Right renal pelvis (tissue), 4 donors: ENCODE measurements at regions not wholly inside any gene's neighbourhood (a gene's known extent, or its start where the extent isn't known, plus 50 kb on each side); places are given as distances from the start of the nearest gene placed in this dataset.

ENCODE experiments used
- DNase-seq, 4 donors: peaks; one replicate each; pipeline ENCODE4 v3.0.0-alpha.2; 2013; ENCODE audit warnings: low read depth in 4 of 4, low spot score in 3 of 4, missing footprints in 1 of 4

DNA sequence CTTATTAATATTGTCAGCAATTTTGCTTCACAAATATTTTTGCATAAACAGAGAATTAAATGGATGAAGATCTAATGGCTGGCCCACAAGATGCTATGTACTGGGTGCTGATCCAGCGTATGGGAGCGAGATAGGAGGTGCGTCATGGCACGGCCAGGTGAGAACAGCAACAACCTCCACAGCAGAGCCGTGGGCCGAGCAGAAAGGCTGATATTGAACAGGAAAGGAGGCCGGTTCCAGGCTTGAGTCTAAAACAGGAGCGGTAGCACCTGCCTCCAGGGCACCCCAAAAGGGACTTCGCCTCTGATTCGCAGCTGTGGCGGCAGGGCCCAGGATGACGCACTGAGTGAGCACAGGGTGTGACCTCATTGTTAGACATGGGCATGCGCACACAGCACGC is 1502.1 kb downstream of the TBC1D22A start:
- DNase-seq: no peak

DNA sequence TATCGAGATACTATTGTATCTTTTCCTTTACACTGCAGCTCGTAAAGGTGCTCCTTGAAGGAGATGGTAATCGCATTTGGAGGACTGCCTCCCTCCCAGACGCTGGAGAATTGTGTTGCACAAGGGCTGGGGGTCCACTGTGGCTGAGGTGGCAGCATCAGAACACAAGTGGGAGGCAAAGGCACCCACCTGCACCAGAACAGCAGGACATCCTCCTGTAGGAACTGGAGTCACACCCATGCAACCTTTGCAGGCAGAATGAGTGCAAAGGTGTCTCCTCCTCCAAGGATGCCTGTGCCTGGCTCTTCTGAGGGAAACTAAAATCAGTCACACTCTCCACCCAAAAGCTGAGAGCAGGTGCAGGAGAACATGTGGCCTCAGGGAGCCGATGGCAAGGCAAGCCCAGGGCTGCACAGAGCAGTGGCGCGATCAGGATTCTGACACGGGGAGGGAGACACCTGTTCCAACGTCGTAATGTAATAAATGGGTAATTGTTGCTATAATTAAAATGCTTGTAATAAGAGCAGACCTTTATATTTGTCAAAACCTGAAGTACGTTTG is 1501.4 kb downstream of the TBC1D22A start:
- no peak for DNase-seq

DNA sequence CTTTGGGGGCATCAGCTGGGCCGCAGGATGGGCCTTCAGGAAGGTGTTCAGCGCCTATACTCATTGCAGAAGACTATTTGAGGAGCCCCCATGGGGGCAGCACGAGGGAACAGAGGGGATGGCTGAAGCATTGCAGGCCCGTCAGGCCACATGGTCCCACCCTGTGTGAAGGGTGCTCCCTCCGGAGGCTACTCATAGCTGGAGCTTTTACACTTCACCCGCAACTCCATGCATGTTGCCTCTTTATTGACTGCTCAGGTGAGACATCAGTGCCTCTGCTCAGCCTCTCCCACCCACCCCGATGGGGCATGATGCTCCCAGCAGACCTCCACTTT is 1500.9 kb downstream of the TBC1D22A start:
- DNase-seq: no peak

DNA sequence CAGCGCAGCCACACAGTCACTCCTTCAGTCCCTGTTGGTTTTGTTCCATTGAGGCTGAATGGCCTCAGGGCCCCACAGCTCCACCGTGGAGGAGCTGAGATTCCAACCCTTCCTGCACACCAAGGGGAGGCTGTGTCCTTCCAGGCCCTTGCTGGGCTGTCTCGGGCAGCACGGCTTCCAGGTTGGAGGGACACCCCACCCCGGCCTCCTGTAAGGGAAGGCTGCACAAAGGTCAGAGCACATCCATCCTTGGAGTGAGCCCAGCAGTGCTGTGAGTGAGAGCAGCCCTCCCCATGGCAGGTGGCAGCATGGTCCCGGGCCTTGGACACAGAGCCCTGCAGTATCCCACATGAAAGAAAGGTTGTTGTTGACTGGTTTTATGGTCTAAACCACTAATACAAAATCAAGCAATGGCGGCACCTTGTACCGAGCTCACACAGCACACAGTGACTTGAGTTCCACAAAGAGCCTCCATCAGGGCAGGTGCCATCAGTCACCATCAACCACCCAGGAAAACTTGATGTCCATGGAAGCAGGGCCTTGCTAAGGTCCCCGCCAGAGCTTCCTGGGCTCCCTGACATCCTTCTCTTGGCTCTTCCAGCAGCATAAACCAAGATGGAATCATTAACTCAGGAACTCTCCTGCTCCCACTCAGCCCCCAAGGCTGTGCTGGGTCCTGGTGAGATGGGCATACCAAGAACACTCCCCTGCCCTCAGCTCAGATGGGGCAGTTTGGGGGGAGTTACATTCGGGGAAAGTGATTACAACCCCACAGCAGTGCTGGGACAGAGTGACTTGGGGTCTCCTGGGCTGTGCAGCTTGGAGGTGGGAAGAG is 1500.4 kb downstream of the TBC1D22A start:
- no peak for DNase-seq

DNA sequence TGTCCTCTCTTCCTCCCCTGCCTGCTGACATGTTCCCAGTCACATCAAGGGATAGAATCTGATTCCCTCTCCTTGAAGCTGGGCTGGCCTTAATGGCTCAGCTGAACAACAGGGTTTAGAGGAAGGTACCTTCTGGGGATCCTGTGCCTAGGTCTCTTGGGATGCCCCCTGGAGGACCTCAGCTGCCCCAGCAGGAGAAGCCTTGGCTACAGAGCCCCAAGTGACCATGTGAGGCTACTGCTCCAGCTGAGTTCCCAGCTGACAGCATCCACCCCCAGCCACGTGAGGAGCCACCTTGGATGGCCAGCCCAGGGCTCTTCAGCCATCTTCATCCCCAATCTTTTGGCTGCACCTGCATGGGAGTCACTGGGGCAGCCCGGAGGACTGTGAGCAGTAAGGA is 1499.3 kb downstream of the TBC1D22A start:
- DNase-seq: no peak

DNA sequence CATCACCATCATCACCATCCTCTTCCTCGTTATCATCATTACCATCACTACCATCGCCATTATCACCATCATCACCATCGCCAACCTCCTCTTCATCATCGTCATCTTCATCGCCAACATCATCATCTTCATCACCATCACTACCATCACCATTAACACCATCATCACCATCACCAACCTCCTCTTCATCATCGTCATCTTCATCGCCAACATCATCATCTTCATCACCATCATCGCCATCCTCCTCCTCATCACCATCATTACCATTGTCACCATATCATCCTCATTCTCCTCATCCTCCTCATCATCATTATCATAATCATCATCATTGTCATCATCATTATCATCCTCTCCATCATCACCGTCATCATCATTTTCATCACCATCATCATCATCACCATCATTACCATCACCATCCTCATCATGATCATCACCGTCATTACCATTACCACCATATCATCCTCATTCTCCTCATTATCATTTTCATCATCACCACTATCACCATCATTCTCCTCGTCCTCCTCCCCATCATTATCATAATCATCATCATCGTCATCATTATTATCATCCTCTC is 1498.7 kb downstream of the TBC1D22A start:
- no peak for DNase-seq

DNA sequence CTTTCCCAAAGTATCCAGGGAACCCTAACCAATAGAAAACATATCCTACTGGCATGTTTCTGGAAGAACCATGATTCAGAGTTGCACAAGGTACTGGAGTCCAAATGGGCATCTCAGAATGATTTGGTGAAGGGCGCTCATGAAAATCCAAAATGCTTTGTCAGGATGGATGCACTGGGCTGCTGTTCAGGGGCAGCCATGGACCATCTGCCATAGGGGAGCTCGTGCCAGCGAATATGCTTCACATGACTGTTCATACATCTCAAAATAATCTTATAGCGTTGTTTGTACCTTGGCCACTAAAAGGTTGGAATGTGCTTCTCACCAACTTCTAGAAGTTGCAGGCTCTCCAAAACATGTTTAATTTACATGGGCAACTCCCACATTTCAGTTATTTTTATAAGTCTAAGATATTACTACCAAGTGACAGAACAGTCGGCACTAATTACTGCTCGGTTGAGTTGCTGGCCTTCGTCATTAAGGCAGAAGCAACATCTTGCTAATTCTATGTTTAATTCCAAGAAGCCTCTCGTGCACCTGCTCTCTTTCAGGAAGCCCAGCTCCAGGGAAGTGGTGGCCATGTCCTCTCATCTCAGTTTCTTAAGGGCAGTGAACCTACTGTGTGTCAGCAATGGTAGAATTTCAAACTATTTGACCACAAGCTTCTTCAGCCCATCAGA is 1497.7 kb downstream of the TBC1D22A start:
- no peak for DNase-seq

DNA sequence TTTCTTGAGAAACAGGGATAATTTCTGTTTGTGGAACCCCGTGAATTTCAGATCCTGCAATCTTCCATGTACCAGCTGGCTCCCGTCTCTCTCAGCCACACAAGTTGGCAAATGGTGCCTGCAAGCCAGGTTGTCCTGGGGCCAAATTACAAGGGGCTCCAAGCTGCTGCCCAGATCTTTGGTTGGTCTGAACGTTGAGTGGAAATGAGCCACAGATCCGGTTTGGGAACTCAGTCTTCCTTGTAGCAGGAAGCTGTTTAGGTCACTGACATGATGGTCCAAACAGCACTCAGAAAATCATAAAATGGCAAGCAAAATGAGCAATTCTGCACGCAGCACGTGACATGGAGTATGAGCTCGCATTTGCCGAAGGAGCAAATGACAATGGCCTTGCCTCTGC is 1496.4 kb downstream of the TBC1D22A start:
- DNase-seq: no peak

DNA sequence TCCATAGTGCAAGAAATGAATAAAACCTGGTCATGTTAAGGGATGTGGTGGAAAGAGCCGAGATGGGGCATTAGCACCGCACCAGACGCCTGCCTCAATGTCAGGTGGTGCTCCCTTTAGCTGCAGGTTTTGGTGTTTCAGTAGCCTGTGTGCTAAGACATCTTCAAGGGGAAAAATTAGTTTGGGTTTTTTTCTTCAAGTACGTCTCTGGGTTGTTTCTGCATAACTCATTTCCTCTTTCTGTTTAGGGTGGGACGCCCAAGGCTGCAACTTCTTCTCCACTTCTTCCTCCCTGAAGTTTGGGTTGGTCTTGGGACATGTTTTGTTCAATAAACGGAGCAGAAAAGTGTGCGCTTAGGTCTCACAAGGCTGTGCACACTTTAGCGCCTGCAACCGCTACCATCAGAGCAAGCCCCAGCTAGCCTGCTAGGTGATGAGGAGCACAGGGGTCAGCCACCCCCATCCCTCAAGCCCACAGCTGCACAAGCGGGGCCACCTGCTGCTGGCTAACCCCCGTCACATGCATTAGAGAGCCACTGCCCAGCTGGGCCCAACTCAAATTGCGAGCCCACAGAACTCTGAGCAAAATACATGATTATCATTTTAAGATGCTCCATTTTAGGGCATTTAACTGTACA is 1495.7 kb downstream of the TBC1D22A start:
- no peak for DNase-seq

DNA sequence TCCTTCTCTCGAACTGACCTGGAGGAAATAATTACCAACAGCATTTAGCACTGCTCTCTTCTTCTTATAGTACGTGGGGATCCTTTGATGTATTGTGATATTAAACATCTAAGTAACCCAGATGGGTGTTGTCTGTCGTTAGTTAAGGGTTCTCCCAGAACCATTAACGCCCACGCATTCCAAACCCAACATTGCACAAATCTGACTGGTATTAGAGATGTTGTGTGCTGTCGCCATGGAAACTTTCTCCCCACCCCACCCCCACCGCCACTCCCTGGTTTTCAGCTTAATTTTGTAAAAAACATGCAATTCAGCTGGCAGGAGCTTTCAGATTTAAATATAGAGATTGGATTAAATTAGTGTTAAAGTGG is 1495.2 kb downstream of the TBC1D22A start:
- peak in 1 of 4 donors; percentile 33 for DNase-seq

DNA sequence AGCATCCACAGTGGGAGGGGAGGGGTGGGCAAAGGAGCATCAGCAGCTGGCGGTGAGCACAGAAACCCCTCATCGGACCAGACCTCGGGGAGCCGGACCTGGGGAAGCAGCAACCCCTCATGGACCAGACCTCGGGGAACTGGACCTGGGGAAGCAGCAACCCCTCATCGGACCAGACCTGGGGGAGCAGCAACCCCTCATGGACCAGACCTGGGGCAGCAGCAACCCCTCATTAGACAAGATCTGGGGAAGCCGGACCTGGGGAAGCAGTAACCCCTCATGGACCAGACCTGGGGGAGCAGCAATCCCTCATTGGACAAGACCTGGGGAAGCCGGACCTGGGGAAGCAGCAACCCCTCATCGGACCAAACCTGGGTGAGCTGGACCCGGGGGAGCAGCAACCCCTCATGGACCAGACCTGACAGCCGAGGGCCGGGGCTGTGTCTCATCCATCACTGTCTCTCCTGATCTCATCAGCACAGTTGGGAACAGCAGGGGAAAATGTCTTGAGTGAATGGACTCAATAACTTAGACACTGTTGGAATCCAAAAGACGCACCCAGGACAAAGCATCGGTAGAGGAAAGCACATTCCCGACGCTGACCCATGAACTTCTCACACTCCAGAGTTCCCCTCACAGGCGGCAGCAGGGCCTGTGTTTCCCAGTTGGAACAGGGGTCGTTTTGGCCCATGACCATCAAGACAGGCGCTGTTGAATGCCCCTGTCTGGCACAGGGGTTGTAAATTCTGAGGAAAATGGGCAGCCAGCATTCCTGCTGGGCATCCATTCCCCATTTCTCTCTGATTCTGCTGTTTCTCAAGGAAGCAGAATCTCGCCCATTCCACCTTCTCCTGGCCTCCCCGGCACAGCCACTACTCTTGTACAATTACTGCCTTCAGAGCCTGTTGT is 1494.6 kb downstream of the TBC1D22A start:
- DNase-seq: no peak

DNA sequence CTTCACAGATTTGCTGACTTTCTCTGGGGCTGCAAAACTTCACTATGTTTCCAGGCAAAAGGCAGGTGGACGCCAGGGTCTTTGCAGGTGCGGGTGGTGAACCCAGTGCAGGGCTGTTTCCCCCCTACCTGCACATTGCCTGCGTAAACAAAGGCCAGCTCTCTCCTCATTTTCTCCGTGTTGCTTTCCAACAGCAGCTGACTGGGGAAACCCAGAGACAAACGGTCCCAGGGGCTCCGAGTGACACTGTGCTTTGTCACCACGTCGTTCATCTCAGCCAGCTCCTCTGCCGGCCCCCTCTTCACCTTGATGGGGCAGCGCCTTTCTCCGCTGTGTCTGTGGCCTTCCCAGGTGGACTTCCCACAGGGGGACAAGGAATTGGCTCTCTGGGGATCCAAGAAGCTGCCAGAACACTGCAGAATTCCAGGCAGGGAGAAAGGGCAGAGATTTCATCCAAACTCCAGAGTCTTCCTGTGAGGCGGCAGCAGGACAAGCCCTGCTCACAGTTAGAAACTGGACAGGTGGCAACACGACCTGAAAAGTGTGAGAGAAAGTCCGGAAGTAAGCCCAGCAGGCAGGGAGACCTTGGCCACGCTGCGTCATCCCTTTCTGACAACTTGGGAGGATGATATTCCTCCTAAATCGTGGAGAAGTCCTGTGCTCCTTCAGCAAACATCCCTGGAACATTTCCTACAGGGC is 1493.7 kb downstream of the TBC1D22A start:
- no peak for DNase-seq

DNA sequence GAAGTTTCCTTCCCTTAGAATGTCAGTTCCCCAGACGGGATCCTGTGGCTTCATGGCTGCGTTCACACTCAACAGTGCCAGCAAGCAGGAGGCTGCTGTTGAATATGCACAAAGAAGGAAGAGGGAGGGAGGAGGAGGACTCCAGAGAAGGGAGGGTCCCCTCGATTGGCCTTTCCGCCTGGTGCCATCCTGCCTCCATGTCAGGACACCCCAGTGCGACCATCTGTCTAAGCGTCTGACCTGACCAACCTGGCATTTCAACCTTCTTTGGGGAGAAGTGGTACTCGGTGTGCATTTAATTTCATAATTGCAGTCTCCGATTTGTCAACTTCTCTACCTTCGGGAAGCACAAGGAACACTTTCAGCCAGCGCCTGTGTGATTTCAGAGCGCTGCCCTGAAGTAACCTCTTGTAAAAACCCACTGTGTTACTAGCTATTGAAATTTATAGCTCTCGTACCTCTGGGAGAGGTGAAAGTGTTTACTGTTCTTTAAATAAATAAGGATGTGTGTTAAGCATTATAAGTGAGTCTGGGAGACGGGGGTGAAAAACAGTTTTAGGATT is 1491.9 kb downstream of the TBC1D22A start:
- no peak for DNase-seq

DNA sequence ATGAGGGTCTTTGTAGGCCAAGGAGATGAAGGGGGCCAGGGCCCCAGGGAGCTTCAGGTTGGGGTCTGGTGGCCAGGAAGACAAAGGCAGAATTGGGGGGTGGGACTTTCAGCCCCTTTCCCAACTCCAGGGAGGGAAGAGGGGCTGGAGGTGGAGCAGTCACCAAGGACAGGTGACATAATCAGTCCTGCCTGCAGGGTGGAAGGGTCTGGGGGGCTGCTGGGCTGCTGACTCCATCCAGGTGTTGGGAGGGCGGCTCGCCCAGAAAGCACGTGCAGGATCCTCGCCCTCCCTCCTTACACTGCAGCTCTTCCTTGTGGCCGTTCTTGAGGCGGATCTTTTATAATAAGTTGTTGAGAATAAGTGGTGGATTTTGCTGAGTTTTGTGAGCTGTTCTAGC is 1491.1 kb downstream of the TBC1D22A start:
- no peak for DNase-seq

DNA sequence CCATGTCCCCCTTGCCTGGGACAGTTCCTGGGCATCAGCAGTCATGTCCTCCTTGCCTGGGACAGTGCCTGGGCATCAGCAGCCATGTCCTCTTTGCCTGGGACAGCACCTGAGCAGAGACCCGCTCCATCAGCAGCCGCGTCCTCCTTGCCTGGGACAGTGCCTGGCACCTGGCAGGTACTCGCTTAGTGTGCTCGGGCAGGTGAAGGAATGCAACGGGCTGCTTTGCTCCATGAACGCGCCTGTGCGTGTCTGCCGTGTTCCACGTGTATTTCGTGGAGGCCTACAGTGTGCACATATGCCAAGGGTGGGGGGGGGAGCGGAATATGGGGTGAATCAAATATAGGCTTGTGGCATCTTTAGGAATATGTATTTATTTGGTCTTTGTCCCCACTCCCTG is 1490.7 kb downstream of the TBC1D22A start:
- DNase-seq: no peak

DNA sequence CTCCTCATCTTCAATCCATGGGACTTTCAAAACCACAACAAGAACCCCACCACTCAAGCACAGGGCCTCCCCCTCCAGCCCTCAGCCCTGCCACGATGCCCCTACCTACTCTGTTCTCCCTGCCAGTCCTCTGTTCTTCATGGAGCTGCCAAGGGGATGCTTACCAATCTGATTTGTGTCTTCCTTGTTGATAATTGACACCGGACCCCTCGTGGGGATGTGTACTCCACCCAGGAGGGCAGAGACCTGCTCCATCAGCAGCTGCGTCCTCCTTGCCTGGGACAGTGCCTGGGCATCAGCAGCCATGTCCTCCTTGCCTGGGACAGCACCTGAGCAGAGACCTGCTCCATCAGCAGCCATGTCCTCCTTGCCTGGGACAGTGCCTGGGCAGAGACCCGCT is 1489.2 kb downstream of the TBC1D22A start:
- DNase-seq: no peak

DNA sequence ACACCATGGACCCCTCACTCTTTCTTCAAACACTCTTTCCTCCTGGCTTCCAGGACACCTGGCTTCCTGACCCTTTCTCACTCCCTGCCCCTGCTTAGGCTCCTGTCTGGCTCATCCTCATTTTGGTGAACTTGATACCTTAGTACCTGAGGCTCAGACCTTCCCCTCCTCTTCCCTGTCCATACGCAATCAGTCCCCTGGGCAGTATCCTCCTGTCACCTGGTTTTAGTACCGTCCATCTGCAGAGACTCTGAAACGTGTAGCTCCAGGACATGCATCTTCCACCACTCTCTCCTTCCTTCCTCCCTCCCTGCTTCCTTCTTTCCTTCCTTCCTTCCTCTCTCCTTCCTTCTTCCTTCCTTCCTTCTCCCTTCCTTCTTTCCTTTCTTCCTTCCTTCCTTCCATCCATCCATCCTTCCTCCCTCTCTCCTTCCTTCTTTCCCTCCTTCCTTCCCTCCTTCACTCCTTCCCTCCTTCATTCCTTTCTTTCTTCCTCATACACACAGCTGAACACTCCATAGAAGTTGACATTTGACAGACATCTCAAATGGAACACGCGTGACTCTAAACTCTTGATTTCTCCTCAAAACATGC is 1488.6 kb downstream of the TBC1D22A start:
- no peak for DNase-seq

DNA sequence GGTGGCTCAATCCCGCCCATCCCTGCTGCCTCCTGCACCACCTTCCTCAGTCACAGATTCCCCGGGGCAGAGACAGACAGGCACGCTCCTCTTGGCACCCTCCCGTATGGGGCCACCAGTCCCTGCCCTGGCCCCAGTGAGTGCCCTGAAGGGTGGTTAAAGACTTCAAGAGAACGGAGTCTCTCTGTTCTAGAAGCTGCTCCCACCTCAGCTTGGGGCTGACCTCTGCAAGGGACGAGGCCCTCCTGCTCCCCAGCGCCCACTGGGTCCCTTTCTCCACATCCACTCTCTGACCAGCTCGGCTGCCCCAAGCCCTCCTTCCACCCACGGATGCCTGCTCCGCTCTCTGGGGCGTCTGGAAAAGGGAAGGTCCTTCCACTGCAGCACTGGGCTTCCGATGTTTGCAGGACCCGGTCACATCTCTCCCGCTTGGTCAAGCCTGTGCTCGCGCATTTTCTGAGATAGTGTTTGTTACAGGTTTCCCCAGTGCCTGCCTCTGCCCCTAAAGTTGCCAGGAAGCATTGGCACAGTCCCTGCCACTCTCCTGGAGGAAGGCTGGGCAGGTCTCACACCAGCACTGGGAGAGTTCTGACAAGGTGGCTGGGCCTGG is 1487.9 kb downstream of the TBC1D22A start:
- no peak for DNase-seq
